ENCODE measurements at regions not wholly inside any gene's neighbourhood (a gene's known extent, or its start where the extent isn't known, plus 50 kb on each side); places are given as distances from the start of the nearest gene placed in this dataset.

DNA sequence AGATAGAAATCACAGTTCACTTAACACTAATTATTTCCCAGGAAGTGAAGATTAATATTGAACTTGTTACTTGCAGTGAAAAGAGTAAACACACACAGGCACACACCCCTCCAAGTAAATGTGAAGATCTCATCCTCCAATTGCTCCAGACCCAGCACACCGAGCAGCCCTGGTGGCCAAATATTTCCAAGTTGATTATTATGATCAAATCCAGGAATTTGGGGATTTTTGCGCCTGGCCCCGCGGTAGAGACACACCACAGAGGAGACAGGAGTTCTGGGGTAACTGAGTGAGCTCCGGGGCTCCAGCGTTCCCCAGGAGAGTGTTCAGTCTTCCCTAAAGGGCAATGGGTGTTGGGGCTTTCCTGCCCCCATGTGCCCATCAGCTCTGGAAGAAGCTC is 431.5 kb downstream of the BCL11B start:
- in situ Hi-C loops (cut with HindIII; ENCODE audit: low sequenced_read_pairs), result no loop called here

DNA sequence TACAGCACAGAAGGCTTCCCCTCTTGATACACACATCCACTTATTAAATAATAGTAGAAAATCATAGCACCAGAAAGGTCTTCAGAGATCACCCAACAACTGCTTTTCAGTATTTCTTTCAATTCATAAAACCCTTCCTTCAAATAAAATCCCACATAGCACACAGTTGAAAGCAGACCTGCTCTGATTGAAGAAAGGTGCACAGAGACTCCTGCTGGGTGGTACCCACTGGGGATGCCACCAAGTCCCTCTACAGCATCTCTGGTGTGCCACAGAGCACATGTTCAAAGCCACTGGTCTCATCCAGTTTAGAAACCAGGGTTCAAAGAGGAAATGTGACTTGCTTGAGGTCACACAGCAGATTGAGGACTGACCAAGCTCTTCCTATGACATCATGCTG is 427.5 kb downstream of the BCL11B start:
- in situ Hi-C loops (cut with HindIII; ENCODE audit: low sequenced_read_pairs), result no loop called here

DNA sequence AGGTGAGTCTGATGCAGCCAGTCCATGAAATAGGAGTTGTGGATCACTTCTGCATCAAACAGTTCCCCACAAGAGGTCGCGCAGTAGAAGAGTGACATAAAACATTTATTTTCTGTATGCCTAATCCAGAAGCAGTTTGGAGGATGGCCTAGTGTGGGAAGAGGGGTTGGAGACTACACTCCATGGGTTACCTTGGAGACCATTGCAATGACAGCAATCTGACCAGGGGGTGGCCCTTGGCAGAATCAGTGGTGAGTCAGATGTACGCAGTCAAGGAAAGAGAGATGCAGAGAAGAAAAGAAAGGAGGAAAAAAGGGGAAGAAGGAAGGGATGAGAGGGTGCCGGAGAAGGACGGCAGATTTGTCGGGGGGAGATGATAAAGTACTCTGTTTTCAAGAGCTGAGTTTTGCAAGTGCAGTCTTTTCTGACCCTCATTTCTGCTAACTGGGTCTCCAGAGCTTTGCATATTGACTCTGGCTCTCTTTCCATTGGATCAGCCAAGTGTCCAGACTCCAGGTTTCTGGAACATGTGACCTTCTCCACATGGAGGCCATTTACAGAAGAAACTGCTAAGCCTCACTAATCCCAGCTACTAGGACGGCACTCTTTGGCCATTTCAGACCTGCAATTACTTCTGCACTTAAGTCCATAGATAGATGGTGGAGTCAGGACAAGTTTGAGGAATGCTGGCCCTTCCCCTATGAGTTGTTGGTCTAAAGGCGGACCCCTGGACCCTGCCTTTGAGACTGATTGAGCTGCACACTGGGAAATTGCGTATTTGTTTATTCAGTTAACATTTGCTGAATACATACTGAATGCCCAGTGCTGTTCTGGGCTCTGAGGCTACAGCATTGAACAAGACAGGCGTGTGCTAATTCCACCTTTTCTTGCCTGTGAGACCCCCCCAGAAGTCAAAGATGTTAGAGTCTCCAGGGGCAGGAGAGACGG is 424.2 kb downstream of the BCL11B start:
- in situ Hi-C loops (cut with HindIII; ENCODE audit: low sequenced_read_pairs), result no loop called here

- in situ Hi-C loops (cut with HindIII; ENCODE audit: low sequenced_read_pairs), result no loop called here
These were observed 418.8 kb downstream of the BCL11B start for GRCh38 chr14:98853063-98853729.

DNA sequence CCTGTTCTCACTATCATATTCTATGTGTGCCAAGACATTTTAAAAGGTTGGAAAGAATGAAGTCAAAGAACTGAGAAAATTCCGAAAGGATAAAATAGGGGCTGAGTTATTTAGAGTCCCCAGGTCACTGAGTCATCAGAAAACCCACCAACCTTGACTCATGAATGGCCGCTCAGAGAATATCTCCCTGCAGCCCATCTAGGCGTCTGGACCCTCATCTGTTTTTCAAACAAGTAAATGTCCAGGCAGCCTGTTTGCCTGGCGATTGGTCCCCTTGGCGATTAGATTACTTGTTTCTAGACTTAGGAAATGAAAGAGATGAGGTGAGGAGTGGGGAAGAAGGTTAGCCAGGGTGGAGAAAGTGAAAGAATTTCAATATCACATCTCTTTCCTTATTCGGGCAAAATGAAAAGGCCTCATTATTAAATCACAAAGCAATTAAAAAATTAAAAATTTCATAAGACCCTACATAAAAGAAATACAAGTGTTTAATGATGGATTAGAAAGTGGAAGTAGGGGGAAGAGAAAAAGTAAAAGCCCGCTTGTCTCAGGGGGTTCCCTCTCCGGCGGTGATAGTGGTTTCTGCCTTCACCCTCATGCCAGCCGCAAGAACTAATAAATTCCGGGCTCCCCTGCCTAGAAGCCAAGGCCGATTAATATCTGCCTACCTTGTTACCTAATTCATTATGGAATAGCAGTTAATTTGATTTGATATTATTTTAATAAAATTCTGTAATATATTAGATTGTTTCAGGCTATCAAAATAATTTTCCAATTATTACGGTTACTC is 415.9 kb downstream of the BCL11B start:
- in situ Hi-C loops (cut with HindIII; ENCODE audit: low sequenced_read_pairs), result no loop called here

DNA sequence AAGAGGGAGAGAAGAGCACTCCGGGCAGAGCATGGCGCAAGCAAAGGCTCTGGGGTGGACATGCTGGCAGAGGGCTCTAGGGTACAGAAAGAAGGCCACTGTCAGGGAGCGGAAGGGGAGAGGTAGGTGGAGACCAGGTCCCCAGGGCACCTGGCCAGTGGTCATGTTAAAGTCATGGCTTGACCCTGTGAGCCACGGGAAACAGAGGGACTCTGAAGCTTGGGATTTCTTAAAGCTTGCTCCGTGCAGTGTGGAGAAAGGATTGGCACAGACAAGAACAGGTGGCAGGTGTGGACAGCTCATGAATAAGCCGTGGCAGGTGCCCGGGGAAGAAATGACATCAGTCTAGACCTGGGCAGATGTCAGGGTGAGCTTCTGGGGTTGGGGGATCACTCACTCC is 413.8 kb downstream of the BCL11B start:
- in situ Hi-C loops (cut with HindIII; ENCODE audit: low sequenced_read_pairs), result no loop called here

DNA sequence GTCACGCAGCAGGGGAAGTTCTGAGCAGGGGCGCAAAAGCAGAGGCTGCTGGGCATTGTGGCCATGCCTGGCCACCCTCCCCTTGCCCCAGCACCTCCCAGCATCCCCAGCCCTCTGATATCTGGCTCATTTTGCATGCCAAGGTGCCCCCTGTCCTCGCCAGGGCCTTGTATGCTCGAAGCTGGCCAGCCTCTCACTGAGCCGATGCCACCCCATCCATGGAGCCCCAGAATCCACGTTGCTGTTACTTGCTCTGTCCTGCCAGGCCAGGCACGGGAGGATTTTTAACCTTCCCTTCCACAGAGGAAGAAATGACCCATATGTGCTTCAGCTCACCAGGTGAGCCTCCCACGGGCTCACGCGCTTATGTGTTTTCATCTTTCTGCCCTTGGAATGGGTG is 413.4 kb downstream of the BCL11B start:
- in situ Hi-C loops (cut with HindIII; ENCODE audit: low sequenced_read_pairs), result no loop called here

DNA sequence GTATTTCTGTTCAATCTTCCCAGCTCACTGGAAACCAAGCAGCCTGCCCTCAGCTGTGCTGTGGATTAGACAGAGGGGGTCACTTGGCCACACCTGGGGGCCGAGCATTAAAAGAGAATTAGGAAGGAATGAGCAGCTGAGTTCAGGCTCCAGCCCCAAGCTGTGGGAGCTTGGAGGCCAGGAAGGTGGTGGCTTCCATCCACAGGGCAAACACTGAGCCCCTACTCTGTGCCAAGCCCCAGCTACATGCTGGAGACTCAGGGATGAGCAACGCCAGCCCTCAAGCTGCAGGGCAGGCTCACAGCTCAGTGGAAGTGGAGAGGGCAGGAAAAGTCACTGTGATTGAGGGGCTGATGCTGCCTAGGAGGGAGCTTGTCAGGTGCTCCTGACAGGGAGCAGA is 412.7 kb downstream of the BCL11B start:
- in situ Hi-C loops (cut with HindIII; ENCODE audit: low sequenced_read_pairs), result no loop called here

GRCh38 chr14:98864211-98864610 is 407.8 kb downstream of the BCL11B start:
- in situ Hi-C loops (cut with HindIII; ENCODE audit: low sequenced_read_pairs), result no loop called here

DNA sequence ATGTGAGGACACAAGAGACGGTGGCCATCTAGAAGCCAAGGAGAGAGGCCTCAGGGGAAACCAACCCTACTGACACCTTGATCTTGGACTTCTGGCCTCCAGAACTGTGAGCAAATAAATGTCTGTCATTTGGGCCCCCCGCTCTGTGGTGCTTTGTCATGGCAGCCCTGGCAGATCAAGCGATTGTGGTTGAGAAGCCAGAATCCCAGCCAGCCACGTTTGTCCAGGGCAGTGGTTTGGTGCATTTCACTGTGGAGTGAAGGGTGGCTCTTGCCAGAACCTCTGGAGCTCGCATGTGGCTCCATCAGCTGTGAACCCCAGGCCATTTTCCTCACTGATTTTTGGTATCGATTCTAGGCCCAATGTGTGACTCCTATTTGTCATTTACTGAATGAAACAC is 404.9 kb downstream of the BCL11B start:
- in situ Hi-C loops (cut with HindIII; ENCODE audit: low sequenced_read_pairs), result no loop called here

DNA sequence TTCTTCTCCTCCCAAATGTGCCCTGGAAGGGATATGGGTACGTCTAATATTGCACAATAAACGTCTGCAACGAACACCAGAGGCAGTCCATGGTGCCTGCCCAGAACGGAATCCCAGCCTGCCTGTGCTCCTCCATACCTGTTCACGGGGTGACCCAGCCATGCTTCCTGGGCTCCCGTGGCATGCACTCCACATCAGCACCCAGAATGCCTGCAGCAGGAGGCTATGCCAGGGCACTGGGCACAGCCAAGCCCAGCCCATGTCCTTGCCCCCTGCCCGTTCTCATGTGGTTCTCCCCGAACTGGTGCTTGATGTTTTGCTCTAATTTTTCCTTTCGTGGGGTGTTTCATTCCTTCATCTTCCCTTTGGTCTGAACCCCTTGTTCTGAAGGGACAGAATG is 404.3 kb downstream of the BCL11B start:
- in situ Hi-C loops (cut with HindIII; ENCODE audit: low sequenced_read_pairs), result no loop called here

GRCh38 chr14:98868866-98869265 is 403.1 kb downstream of the BCL11B start:
- in situ Hi-C loops (cut with HindIII; ENCODE audit: low sequenced_read_pairs), result no loop called here

DNA sequence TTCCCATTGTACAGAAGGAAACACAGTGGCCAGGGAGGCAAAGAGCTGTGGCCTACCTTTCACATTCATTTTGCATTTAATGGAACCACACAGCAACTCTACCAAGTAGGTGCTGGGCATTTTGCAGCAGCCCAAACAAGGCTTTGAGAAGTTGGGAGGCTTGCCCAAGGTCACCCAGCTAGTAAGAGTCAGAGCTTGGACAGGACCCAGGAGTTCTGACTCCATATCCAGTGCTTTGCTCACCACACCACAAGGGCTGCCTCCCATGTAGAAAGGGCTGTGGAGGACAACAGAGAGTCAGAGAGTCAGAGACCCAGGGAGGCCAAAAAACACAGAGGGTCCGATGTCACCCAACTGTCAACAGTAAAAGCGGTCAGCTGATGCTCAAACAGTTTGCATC is 400.2 kb downstream of the BCL11B start:
- in situ Hi-C loops (cut with HindIII; ENCODE audit: low sequenced_read_pairs), result no loop called here

- in situ Hi-C loops (cut with HindIII; ENCODE audit: low sequenced_read_pairs), result no loop called here
These were observed 394.9 kb downstream of the BCL11B start for GRCh38 chr14:98877065-98877464.

DNA sequence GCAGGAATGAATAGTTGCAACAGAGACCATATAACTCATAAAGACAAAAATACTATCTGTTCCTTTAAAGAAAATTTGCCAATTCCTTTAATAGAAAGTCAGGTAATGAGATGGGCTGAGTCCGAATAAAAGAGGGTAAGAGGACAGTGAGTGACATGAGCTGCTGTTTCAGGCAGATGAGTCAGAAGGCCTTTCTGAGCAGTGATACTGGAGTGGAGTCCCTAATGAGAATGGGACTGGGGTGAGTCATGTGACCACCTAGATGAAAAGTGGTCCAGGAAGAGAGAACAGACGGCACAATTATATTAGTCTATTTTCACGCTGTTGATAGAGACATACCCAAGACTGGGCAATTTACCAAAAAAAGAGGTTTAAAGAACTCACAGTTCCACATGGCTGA is 393.7 kb downstream of the BCL11B start:
- in situ Hi-C loops (cut with HindIII; ENCODE audit: low sequenced_read_pairs), result no loop called here

GRCh38 chr14:98886982-98887381 is 385.0 kb downstream of the BCL11B start:
- in situ Hi-C loops (cut with HindIII; ENCODE audit: low sequenced_read_pairs), result no loop called here

DNA sequence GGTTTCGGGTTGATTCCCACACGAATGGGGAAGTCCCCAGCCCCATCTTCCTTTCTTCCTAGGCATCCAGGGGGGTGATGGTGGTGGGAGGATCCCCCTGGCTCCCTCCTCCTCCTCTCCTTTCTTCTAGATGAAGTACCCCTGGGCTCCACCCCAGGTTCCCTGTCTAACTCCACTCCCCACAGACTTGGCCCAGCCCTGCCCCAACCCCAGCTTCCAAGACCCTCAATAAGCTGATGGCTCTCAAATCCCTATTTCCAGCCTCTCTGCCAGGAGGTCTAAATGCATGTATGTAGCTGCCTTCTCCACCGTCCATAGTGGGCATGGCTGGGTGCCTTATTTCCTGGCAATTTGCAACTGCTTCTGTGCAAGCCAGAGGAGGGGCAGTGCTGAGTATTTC is 383.7 kb downstream of the BCL11B start:
- in situ Hi-C loops (cut with HindIII; ENCODE audit: low sequenced_read_pairs), result no loop called here

- in situ Hi-C loops (cut with HindIII; ENCODE audit: low sequenced_read_pairs), result no loop called here
These were observed 382.8 kb downstream of the BCL11B start for GRCh38 chr14:98888927-98889835.

- in situ Hi-C loops (cut with HindIII; ENCODE audit: low sequenced_read_pairs), result no loop called here
These were observed 382.2 kb downstream of the BCL11B start for GRCh38 chr14:98889836-98890185.

GRCh38 chr14:98890556-98891340 is 381.2 kb downstream of the BCL11B start:
- in situ Hi-C loops (cut with HindIII; ENCODE audit: low sequenced_read_pairs), result no loop called here
